Aorta (tissue), 5 donors: ENCODE measurements at regions not wholly inside any gene's neighbourhood (a gene's known extent, or its start where the extent isn't known, plus 50 kb on each side); places are given as distances from the start of the nearest gene placed in this dataset.

ENCODE experiments used
- ATAC-seq: fragments of 200-7000 bp; cut with Tn5 transposase; one replicate; pipeline ENCODE4 v1.9.1; 2022; ENCODE audit warnings: moderate library complexity; ENCODE audit not compliant: low FRiP score
- DNase-seq, 2 donors: peaks; one replicate each; pipeline ENCODE4 v3.0.0-alpha.2; 2020
- H3K27ac ChIP-seq, 2 donors: one replicate each; pipeline ENCODE4 v1.5.1; 2013; ENCODE audit warnings: low read length in 2 of 2, mild to moderate bottlenecking in 2 of 2, moderate library complexity in 2 of 2, control low read depth in 1 of 2, inconsistent platforms in 1 of 2, low read depth in 1 of 2
- H3K27me3 ChIP-seq, 2 donors: one replicate each; pipeline ENCODE4 v1.6.1; 2013; ENCODE audit warnings: control low read depth in 1 of 2, low read length in 1 of 2, mild to moderate bottlenecking in 1 of 2, moderate library complexity in 1 of 2; ENCODE audit not compliant: insufficient read depth in 2 of 2, control insufficient read depth in 1 of 2
- H3K36me3 ChIP-seq, 2 donors: one replicate each; pipeline ENCODE4 v1.6.1; 2013; ENCODE audit warnings: control low read depth in 1 of 2, low read length in 1 of 2, mild to moderate bottlenecking in 1 of 2; ENCODE audit not compliant: insufficient read depth in 2 of 2, control insufficient read depth in 1 of 2
- H3K4me1 ChIP-seq, 2 donors: one replicate each; pipeline ENCODE4 v1.6.1; 2013; ENCODE audit warnings: low read length in 2 of 2, control low read depth in 1 of 2, mild to moderate bottlenecking in 1 of 2, moderate library complexity in 1 of 2; ENCODE audit not compliant: insufficient read depth in 2 of 2, control insufficient read depth in 1 of 2
- H3K4me3 ChIP-seq, 2 donors: one replicate each; pipeline ENCODE4 v1.5.1; 2013; ENCODE audit warnings: low read length in 2 of 2, control low read depth in 1 of 2, mild to moderate bottlenecking in 1 of 2
- H3K9me3 ChIP-seq: one replicate; pipeline ENCODE4 v1.6.1; 2013; ENCODE audit warnings: mild to moderate bottlenecking, low read length; ENCODE audit not compliant: control insufficient read depth
- WGBS, 2 donors: extraction: QIAGEN DNeasy Blood & Tissue Kit; methylation state at CpG; one replicate each; pipeline ENCODE4 v1.1.7; 2013; 5-methylcytosine and 5-hydroxymethylcytosine counted together
- intact Hi-C, 2 donors: fragments of 100-400 bp; cut with DNase I; formaldehyde crosslinking; loops; one replicate each; pipeline versions ENCODE4 v1.14.2 to v1.15.0; 2022
- donor health status: healthy with polysubstance abuse.
- donor health status: Bipolar disorder and iron deficiency.
- donor health status: DM: no; HTN: no; CAD: no.
- donor health status: DM: no; HTN: no; CAD: no.
- donor health status: DM: yes; HTN: yes; CAD: no.

GRCh38 chr4:181162676-181163075 lies 1080.5 kb upstream of the TENM3 start:
- intact Hi-C loops = no loop called here
- H3K27ac ChIP-seq = no peak overlapping the region
- no peak for DNase-seq

GRCh38 chr4:181166742-181167399 lies 1076.3 kb upstream of the TENM3 start:
- DNase-seq (no peak), ATAC-seq (no peak)
- H3K36me3 ChIP-seq = no peaks in the 10 kb centered on the region
- WGBS, 2 donors = 45 to 48% methylated on average over 6 of the region's 6 CpGs
- no peaks in the 10 kb centered on the region for H3K4me1 ChIP-seq
- H3K27ac ChIP-seq = no peak overlapping the region
- H3K27me3 ChIP-seq = no peaks in the 10 kb centered on the region
- intact Hi-C loops = no loop called here
- no peak overlapping the region for H3K4me3 ChIP-seq
- peaks cover 2% of the 10 kb centered on the region for H3K9me3 ChIP-seq

More at GRCh38 chr4:181162676-181163075, 1080.5 kb upstream of the TENM3 start:
- no peaks in the 10 kb centered on the region for H3K36me3 ChIP-seq
- H3K27me3 ChIP-seq = no peaks in the 10 kb centered on the region
- no peak for ATAC-seq
- 60 to 69% methylated on average over 6 of the region's 6 CpGs for WGBS, 2 donors
- no peaks in the 10 kb centered on the region for H3K4me1 ChIP-seq
- no peak overlapping the region for H3K4me3 ChIP-seq
- no peaks in the 10 kb centered on the region for H3K9me3 ChIP-seq

- no peak for ATAC-seq
- 76 to 86% methylated on average over 8 of the region's 8 CpGs for WGBS, 2 donors
Measured at GRCh38 chr4:181168011-181168805, 1075.0 kb upstream of the TENM3 start.

DNA sequence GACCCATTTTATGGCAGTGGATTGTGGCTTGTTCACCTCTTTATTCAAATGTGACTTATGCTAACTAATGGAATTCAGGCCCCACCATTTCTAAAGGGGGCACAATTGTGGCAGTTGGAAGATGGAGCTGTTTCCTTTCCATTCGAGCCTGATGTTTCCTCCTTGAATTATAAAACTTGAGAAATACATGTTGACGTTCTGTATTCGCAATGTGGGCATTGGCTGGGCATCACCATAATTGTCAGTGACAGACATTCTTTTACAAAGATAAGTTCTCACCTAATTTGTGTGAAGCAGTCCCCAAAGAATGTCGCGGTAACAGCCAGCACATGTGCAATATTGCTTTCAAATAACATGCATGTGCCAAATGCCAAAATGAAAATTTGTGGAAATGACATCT lies 1070.2 kb upstream of the TENM3 start:
- ATAC-seq (no peak), DNase-seq (no peak)
- Histone ChIP-seq H3K27me3 (no peaks in the 10 kb centered on the region), H3K36me3 (no peaks in the 10 kb centered on the region), H3K9me3 (peaks cover 2% of the 10 kb centered on the region), H3K27ac (no peak overlapping the region), H3K4me1 (no peaks in the 10 kb centered on the region), H3K4me3 (no peak overlapping the region)
- WGBS, 2 donors = 36 to 55% methylated on average over 5 of the region's 5 CpGs
- intact Hi-C loops = no loop called here

More at GRCh38 chr4:181168011-181168805, 1075.0 kb upstream of the TENM3 start:
- H3K27ac ChIP-seq = no peak overlapping the region
- no peak overlapping the region for H3K4me3 ChIP-seq
- H3K4me1 ChIP-seq = no peaks in the 10 kb centered on the region
- H3K36me3 ChIP-seq = no peaks in the 10 kb centered on the region
- H3K9me3 ChIP-seq = peaks cover 2% of the 10 kb centered on the region
- no peaks in the 10 kb centered on the region for H3K27me3 ChIP-seq
- intact Hi-C loops = no loop called here
- no peak for DNase-seq

DNA sequence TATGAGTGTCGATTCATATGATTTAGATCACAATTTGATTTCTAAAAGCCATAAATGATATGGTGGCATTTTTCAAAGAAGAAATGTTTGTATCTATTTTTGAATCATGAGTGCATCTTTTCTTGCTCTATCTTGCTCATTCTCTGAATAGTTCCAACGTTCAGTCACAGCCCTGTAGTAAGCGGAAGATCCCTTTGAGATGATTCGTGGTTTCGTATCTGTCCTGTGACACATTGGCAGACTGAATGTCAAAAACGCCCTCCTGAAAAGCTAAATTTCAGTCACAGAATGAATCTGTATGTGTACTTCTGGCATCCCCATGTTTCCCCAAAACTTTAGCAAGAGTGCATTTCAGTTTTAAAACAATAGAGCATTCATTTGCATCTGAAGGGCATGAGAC lies 1066.9 kb upstream of the TENM3 start:
- no peak for ATAC-seq
- no peak overlapping the region for H3K27ac ChIP-seq
- H3K4me1 ChIP-seq = no peaks in the 10 kb centered on the region
- no peaks in the 10 kb centered on the region for H3K36me3 ChIP-seq
- H3K4me3 ChIP-seq = no peak overlapping the region
- DNase-seq = no peak
- H3K9me3 ChIP-seq = no peaks in the 10 kb centered on the region
- no peaks in the 10 kb centered on the region for H3K27me3 ChIP-seq
- WGBS, 2 donors = 85 to 89% methylated on average over 6 of the region's 6 CpGs
- intact Hi-C loops = no loop called here

- intact Hi-C loops = no loop called here
- no peak overlapping the region for H3K27ac ChIP-seq
- H3K4me1 ChIP-seq = no peaks in the 10 kb centered on the region
- no peaks in the 10 kb centered on the region for H3K36me3 ChIP-seq
- H3K4me3 ChIP-seq = no peak overlapping the region
- DNase-seq (no peak), ATAC-seq (no peak)
- peaks cover 4% of the 10 kb centered on the region for H3K9me3 ChIP-seq
- WGBS, 2 donors = 0% methylated on average over 1 of the region's 1 CpG
- H3K27me3 ChIP-seq = no peaks in the 10 kb centered on the region
Measured at GRCh38 chr4:181181331-181181730, 1061.9 kb upstream of the TENM3 start.

- Histone ChIP-seq H3K27ac (no peak overlapping the region), H3K4me3 (no peak overlapping the region), H3K27me3 (no peaks in the 10 kb centered on the region), H3K9me3 (peaks cover 2% of the 10 kb centered on the region), H3K36me3 (no peaks in the 10 kb centered on the region), H3K4me1 (no peaks in the 10 kb centered on the region)
- DNase-seq (no peak), ATAC-seq (no peak)
- WGBS, 2 donors = 64 to 81% methylated on average over 7 of the region's 7 CpGs
- intact Hi-C loops = no loop called here
Measured at GRCh38 chr4:181189751-181190150, 1053.5 kb upstream of the TENM3 start.

GRCh38 chr4:181193131-181193930 lies 1049.9 kb upstream of the TENM3 start:
- Histone ChIP-seq H3K27ac (no peak overlapping the region), H3K36me3 (no peaks in the 10 kb centered on the region), H3K4me3 (no peak overlapping the region), H3K4me1 (no peaks in the 10 kb centered on the region), H3K9me3 (no peaks in the 10 kb centered on the region), H3K27me3 (no peaks in the 10 kb centered on the region)
- ATAC-seq (no peak), DNase-seq (no peak)
- WGBS, 2 donors = 35 to 36% methylated on average over 6 of the region's 6 CpGs
- intact Hi-C loops = no loop called here
